Frontal cortex (tissue), 3 donors: ENCODE measurements at regions not wholly inside any gene's neighbourhood (a gene's known extent, or its start where the extent isn't known, plus 50 kb on each side); places are given as distances from the start of the nearest gene placed in this dataset.

ENCODE experiments used
- DNase-seq, 2 donors: peaks; one replicate each; pipeline ENCODE4 v3.0.0; 2012; ENCODE audit warnings: low spot score in 2 of 2
- FAIRE-seq: peaks from 2 replicates; lab custom pipeline; 2012; peaks lifted over from hg19 to GRCh38; lab: Jason Lieb, UNC
- donor health status: control.
- donor health status: control.
- donor health status: control.

DNA sequence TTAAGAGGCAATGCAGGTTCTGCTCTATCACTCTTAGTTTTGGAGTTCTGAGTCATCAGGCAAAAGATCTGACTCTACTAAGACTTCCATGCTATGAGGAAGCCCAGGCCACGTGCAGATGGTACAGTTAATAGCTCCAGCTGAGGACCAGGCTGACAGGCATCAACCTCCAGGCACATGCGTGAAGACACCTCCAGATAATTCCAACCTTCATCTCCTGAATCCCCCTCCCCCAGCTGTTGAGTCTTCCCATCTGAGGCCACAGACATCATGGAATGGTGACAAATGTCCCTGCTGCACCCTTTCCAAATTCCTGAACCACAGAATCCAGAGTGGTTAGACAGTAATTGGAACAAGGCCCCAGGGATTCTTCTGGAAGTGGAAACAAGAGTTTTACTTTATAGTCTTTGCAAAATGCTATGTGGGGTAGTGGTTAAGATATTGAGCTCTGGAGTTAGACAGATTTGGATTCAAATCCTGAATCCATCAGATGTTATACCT lies 183.8 kb downstream of the KLF5 start:
- FAIRE-seq = no peak
- no peak for DNase-seq

GRCh38 chr13:73240193-73240592 lies 181.4 kb downstream of the KLF5 start:
- DNase-seq = no peak
- no peak for FAIRE-seq

DNA sequence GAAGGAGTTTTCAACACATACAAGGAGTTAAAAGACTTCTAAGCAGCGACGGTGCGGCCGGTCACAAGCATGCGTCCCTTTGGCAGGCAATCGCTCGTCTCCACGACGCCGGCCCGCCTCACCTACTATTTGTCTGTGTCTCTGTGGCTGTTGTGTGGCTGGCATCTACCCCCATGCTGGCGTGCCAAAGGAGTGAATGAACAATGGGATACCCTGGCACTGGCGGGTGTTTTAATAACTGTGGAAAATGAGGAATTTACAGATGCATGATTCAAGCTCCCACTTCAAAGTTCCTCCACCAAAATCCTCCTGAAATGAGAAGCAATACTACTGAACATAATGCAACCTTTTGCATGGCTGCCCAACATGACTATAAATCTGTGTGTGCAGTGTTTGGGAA lies 176.6 kb downstream of the KLF5 start:
- no peak for FAIRE-seq
- no peak for DNase-seq

DNA sequence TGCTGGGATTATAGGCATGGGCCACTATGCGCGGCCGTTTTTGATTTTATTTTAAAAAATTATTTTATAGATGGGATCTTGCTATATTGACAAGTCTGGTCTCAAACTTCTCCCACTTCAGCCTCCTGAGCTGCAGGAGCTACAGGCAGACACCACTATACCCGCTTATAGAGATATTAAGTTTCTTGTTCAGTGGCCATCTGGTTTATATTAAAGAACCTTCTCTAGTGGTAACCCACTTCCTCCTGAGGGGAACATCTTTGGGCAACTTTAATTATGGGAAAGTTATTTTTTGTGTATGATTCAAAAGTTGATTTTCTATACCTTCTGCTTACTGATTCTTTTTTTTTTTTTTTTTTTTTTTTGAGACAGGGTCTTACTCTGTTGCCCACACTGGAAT lies 172.7 kb downstream of the KLF5 start:
- no peak for FAIRE-seq

GRCh38 chr13:73230716-73231115 lies 171.9 kb downstream of the KLF5 start:
- no peak for FAIRE-seq
- no peak for DNase-seq

More for the DNA sequence above, 172.7 kb downstream of the KLF5 start:
- no peak for DNase-seq

GRCh38 chr13:73228546-73228945 lies 169.7 kb downstream of the KLF5 start:
- no peak for DNase-seq
- no peak for FAIRE-seq

GRCh38 chr13:73225990-73226389 lies 167.2 kb downstream of the KLF5 start:
- FAIRE-seq (no peak), DNase-seq (no peak)

GRCh38 chr13:73224703-73225102 lies 165.9 kb downstream of the KLF5 start:
- DNase-seq (no peak), FAIRE-seq (no peak)

DNA sequence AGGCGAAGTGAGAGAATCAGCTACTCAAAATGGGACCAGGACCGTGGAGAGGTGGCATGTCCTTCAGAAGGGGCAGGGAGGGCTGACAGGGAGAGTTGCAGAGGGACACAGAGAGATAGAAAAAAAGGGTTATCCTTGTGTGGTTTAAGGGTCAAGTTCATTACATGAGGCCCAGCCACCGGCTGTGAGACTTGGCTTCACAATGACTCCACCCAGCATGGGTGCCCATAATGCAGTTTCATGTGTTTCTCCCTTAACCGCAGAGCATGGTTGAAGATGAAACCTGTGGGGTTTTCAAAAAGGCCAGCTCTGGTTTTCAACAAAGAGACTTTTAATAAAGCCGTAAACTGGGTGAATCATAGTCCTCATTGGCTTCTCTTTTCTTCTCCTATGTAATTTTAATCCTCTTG lies 164.6 kb downstream of the KLF5 start:
- FAIRE-seq = no peak
- DNase-seq = no peak

DNA sequence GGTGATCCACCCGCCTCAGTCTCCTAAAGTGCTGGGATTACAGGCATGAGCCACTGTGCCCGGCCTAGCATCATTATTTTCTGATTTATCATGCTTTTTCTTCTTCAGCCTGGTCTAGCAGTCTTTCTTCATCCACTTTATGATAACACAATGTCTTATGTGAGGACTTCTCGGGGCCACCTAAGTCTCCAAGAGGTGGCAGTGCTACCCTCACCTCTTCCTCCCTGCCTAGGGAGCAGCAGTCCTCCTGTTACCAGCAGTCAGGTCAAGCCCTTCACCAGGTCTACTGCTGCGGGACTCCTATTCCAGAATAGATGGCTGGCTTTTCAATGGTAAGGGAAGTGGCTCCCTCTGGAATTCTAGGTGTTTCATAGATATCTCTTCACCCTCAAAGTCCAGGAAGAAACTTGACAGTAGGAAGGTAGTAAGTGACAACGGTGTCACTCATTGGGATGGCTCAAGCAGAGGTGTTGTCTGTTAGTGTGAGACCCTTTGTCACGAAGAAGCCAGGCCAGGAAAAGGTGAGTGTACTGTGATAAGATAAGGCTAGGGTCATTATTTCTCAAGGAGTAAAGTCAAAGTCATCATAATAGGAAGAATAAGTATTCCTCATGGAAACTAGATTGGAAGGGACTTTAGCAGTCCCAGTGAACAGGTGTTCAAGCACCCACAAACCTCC lies 164.0 kb downstream of the KLF5 start:
- FAIRE-seq (no peak), DNase-seq (no peak)

DNA sequence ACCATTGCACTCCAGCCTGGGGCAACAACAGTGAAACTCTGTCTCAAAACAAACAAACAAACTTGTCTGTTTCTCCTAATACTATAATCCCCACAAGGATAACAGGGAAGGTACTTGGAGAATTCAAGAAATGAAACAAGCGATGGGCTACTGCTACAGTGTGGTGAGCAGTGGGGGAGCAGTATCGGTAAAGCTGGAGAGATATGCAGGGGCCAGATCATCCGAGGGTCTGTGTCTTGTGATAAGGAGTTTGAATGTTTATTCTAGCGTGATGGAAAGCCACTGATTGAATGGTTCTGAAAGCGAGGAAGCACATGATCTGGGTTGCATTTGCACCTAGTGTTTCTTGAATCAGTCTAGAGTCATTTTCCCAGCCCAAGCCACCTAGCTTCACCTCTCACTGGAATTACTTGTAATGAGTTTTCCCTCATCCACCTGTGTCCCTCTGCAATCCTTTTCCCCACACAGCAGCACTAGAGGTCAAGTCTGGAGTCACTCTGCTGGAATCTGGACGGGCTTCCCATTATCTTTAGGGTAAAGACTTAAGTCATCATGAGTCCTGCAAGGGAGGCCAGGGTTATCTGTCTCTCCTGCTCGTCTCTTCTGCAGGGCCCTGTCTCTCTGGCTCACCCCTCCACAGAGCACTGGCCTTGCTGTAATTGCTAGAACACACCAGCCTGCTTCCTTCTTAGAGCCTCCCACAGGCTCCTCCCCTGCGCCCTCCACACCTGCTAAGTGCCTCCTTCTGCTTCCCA lies 162.3 kb downstream of the KLF5 start:
- no peak for DNase-seq
- FAIRE-seq = no peak

DNA sequence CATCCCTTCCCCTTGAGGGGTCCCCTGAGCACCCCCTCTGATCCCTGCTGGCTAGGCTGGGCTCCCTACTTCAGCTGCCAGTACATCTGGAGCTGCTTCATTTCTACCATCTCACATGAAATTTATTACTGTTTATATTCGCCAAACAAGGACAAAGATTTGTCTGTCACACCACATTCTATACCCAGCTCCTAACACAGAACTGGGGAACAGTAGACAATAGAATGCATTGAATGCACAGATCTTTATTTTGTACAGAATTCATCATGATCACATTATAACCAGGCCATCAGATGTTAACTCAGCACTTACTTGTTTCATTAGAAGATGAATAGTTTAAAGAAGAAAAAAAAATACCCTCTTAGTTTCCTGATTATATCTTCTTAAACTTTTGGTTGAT lies 159.4 kb downstream of the KLF5 start:
- no peak for FAIRE-seq
- DNase-seq = no peak

GRCh38 chr13:73216381-73216831 lies 157.6 kb downstream of the KLF5 start:
- FAIRE-seq (no peak), DNase-seq (no peak)

DNA sequence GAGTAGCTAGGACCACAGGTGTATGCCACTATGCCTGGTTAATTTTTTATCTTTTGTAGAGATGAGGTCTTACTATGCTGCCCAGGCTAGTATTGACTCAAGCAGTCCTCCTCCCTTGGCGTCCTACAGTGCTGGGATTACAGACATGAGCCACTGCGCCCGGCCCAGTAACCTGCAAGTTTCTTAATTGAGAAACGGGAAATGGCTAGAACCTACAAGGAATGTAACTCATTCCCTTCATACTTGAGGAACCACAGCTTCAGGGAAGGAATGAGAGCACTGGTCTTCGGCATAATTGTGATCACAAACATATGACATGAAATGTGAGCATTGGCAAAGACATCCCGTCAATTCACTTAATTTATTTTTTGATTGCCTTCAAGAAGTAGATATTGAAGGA lies 157.0 kb downstream of the KLF5 start:
- no peak for DNase-seq
- FAIRE-seq = no peak

DNA sequence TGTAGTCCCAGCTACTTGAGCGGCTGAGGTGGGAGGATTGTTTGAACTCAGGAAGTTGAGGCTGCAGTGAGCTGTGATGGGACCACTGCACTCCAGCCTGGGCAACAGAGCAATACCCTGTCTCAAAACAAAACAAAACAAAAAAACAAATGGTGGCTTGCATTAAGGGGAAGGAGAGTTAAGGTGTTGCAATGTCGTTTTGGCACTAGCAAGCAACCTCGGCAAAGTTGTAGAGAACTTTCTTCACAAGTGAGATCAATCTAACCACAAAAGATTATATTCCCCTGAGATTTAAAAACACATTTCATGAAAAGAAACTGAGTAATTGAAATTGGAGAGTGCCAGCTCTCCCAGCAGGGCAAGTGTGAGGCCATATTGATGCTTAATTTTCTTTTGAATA lies 153.7 kb downstream of the KLF5 start:
- DNase-seq = no peak
- FAIRE-seq = no peak

DNA sequence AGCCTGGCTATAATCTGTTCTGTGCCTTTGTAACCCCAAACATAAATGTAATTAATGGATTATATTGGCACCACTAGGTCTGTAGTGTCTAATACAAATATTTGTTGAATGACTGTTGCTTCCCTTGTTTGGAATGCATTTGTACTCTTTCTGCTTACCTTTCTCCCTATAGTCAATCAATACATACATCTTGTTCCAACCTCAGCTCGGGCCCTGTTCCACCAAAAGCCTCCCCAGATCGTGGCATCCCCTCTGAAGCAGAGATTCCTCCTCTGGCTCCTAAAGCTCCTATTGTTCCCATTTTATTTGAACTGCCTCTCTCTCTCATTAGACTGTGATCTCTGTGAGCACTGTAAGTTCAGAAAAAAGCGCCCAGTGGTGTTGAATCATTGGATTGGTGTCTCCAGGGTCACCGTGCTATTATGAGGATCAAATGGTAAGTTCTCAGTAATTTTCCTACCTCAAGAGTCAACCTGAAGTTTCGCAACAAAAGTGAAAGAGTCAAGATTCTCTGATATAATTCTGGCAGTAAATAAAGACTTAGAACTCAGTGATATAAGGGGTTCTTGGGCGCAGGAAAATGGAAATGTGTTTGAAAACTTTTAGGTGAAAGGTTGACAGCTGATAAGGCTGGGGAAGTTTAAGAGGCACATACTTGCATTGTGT lies 151.5 kb downstream of the KLF5 start:
- no peak for FAIRE-seq
- DNase-seq = no peak

DNA sequence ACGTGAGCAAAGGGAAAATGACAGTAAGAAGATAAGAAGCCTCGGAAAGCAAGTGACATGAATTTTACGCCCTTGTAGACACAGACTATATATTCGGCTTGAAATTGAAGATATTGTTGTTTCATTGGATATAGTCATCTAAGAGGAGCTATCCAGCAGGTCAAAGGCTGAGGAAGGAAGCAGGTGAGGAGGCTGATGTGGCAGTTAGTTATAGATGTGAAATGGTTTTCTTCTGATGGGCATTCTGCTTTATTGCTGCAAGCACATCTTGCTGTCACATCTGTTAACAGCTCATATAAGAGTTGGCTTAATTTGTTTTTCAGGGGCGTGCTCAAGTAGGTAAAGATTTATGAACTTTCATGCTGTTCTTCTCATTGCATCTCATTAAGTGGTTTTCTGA lies 146.1 kb downstream of the KLF5 start:
- no peak for DNase-seq
- FAIRE-seq = no peak

DNA sequence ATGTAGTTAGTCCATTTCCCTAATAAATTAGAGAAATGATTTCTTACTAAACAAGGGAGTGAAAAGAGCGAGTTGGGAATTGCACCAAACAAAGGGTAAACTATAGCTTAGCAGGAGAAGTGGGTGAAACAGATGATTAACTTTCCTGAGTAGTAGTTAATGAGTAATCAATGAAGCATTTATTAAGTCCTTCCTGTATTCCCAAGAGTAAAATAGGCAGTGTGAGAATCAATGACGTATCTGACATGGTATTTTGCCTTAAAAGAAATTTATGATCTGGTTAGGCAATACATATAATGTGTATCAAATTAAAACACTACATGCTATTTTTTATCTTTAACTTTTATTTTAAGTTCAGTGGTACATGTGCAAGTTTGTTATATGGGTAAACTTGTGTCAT lies 142.8 kb downstream of the KLF5 start:
- DNase-seq = no peak
- no peak for FAIRE-seq

- FAIRE-seq = no peak
- no peak for DNase-seq
Observed at GRCh38 chr13:73198991-73199411, 140.2 kb downstream of the KLF5 start.

- no peak for DNase-seq
- no peak for FAIRE-seq
Observed at GRCh38 chr13:73195091-73195490, 136.3 kb downstream of the KLF5 start.

GRCh38 chr13:73194310-73194709 lies 135.5 kb downstream of the KLF5 start:
- FAIRE-seq = no peak
- DNase-seq = no peak
